Cerebellar cortex (tissue), 1 donor: ENCODE measurements at regions not wholly inside any gene's neighbourhood (a gene's known extent, or its start where the extent isn't known, plus 50 kb on each side); places are given as distances from the start of the nearest gene placed in this dataset.

Experiments
- DNase-seq: peaks from one replicate; pipeline ENCODE4 v3.0.0-alpha.2; 2015; ENCODE audit warnings: low spot score

DNA sequence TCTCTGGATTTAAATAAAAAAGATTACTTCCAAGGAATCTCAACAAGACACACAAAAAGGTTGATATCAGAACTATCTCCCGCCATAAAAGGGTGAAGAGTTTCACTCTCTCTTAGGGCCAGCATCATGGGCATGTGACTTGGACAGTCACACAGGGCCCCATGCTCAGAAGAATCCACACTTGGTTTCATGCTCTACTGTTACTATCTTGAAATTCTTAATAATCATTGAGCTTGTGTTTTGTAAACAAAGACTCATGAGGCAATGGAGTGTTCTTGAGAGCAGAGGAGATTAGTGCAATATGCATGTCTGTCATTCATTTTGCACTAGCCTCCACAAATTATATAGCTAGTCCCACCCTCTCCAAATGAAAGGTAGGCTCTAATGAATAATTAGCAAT lies 58.4 kb downstream of the HMHB1 start:
- DNase-seq, result no peak

DNA sequence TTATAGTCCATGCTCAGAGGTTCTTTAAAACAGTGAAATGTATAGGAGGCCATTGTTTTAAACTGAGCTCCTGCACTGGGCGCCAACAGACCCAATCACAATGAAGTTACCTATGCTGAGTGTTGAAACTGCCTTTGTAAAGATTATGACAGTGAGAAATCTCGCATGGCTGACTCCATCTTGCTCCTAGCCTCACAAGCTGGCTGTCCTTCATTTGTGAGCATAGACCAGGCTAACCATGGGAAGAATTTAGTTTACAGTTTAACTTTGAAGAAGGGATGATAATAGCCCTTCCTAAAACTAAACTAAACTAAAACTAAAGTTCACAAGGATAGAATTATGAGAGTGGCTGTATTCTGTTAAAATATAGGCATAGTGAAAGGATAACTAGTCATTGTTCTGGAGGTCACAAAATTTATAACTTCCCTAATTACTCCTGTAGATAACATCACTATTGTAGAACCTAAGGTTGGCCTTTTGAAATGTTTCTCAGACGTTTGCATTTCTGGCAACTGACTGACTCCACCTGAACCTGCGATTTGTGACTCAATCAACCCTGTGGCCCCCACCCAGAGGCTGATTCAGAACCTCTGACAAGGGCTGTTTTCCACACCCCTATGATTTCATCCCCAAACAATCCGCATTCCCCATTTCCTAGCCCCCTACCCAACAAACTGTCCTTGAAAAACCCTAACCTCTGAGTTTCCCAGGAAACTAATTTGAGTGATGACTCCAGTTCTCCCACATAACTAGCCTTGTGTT lies 59.1 kb downstream of the HMHB1 start:
- no peak for DNase-seq

DNA sequence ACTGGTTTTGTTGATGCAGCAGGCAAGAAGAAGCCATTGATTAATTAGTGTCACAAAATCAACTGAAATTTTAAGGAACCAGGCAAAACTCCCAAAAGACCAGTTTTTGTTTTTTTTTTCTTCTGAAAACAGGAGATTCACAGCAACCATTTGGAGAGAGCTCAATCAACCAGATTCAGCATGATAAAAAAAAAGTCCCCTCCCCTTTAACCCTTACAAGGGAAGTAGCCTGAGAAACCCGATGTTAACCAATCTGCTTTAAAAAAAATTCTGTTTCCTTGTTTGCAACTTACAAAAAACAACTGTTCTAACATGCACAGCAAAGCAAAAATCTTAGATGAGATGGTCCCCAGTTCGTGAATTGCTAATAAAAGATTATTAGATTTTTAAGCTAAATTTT lies 59.7 kb downstream of the HMHB1 start:
- no peak for DNase-seq

DNA sequence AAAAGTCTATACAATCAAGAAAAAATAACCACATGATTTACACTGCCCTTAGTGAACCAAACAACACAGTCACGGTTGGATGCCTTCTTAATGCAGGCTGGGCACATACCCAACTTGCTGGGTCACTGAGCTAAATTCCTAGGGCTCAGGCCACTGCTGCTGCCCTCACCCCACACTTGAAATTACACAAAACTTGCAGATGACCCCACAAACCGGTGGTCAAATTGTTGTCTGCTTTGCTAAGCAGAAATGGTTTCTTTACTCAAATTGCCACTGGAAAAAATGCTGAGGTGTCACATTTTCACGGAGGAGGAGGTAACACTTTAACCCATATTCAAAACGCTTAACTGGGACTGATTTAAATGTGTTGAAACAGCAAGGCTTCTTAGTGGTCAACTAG lies 62.4 kb downstream of the HMHB1 start:
- DNase-seq, result peak; percentile 14

DNA sequence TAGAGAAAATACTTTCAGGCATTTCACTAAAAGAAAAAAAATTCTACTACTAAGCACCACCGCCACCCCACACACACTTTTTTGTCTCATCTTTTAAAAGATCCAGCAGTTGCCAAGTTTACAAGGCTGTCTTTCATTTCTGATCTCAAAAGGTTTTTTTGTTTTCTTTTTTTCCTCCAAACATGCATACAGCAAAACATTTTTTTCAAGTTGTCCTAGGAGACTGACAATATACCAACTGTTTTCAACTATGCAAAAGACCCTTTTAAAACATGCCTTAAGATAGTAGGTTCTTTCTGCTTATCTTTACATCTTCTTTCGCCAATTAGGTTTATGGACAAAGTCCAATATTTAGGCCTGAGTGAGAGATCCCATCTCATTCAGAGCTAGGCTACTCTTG lies 65.2 kb downstream of the HMHB1 start:
- no peak for DNase-seq

DNA sequence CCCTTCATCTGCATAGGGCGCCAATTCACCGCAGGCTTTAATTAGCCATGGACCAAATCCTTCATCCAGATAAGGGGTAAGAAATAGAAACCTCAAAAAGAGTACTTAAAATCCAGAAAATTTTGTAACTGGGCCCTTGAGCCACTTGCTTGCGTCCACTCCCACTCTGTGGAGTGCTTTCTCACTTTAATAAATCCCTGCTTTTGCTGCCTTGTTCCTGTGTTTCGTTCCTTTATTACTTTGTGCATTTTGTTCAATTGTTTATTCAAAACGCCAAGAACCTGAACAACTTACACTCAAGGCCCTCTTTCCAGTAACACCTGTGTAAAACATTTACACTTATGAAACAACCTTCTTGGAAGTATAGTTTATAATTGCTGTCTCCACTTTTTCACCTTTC lies 66.5 kb downstream of the HMHB1 start:
- no peak for DNase-seq

DNA sequence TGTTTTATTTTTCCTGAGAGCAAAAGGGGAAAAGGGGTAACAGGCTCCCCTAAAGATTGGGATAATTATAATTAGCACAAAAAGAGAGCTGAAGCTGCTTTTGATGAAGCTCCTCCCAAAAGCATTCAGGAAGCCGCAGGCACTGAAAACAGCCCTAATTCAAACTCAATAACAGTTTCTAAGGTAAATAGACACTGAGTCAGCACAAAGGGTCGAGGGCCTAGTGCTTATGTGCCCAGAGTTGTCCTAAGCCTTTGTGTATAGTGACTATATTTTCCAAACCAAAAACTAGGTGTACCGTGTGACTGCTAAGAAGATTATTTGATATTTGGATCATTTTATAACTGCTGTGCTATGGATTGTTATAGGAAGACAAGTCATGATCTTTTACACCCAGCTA lies 67.7 kb downstream of the HMHB1 start:
- DNase-seq, result no peak

DNA sequence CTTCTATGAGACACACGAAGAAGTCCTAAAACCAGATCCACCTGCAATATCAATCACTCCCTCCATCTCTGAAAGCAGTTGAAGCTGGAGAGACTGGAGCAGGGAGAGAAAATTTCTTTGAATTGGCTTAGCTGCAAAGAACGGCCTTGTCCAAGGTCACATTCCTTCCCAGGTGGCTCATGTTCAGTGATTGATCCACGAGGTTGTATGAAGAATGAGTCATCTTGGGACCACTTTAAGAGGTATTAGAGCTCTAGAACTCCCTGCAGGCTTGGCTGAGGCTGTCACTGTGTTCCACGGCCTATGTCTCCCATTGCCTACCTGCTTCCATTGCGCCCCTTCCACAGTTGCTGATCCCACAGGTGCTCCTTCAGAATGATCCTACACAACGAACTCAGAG lies 68.2 kb downstream of the HMHB1 start:
- no peak for DNase-seq

DNA sequence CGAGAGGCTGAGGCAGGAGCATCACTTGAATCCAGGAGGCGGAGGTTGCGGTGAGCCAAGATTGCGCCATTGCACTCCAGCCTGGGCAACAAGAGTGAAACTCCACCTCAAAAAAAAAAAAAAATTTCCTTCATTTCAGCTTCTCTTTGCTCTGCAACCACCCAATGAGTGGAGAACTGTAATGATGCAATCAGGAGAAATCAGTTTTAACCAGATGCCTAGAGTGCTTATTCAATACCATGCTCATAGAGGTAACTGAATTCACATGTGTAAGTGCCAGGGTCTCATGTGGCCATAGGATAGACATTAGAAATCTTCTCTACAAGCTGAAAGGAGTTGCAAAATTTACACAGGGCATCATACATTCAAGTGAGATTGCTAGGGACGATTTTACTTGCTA lies 70.6 kb downstream of the HMHB1 start:
- DNase-seq, result no peak

DNA sequence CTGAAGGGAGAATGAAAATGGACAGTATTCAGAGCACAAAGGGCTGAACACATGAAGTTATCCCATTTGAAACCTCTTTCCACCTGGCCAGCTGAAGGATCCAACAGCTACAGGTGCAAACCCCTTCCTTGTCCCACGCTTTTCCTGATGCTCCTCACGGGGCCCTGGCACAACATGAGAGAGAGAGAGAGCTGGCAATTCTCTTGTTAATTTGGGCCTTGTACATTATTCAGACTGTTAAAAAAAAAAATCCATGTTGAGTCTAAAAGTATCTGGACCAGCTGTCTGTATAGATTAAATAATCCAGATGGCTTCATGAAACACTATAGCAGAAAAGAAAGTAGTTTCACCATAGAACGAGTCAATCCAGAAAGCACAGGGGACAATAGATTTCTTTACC lies 74.1 kb downstream of the HMHB1 start:
- DNase-seq, result no peak

DNA sequence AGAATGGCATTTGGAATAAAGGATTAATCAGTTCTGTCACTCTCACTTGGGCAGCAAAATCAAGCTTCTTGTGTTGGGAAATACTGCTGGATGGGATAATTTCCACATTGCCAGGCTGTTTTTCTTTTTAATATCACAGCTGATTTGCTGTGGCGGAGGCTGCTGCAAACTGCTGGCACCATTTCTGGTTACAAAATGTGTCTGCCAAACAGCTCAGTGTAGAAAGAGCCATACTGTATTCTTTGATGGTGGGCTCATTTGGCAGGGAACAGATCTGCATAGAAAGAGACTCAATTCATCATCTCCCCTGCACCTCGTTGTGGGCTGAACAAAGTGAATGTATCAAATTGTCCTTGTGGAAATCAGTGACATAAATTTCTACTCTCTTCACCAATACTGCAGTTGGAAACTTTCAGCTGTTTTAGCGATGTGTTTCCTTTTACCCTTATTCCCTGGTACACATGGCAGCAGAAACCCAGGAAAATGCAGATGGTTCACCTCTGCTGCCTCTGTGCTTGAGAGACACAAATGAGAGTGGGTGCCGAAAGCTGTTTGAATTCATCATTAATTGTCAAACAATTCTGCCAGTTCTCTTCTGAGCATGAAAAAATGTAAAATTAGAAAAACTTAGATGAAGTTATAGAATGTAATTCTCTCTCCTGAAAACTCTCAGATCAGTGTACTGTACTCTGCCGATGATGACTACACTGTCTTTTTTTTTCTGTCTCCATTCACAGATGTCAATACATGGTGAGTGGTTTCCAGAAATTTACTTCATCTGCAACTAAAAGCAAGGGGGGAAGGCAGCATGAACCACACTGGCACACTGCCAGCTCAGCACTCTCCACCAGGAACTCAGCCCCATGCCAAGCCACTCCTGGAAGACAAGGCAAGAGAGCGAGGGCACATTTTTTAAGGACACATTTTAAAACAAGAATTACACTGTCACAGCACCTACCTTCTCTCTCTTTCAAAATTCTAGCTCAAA lies 75.0 kb downstream of the HMHB1 start:
- peak; percentile 2 for DNase-seq

DNA sequence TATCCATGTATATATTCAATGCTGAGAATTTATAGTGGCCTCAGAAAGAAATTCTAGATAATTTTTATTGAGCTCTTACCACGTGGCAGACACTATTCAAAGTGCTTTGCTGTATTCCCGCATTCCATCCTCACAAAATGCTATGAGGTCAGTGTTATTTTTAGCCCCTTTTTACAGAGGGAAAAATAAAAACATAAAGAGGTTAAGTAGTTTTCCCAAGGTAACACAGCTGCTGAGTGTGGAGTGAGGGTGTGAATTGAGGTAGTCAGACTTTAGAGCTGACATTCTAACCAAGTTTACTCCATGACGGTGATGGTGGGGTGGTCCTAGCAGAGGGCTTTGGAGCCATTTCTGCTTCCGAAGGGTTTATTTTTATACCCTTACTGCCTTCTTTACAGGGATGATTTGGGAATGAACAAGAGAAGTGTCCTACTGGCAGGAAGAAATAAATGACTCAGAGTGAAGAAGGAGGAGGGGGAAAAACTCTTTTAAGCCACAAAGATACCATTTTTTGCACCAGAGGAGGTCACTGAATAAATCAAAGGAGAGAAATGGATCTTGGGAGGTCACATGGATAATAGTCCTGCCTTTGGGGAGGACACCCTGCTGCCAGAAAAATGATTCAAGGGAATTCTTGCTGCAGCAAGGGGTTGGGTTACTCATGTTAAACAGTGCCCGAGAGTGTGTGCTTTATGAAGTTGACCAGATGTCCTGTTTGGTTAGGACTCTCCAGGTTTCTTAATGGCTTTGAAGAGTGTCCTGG lies 76.1 kb downstream of the HMHB1 start:
- DNase-seq, result no peak

DNA sequence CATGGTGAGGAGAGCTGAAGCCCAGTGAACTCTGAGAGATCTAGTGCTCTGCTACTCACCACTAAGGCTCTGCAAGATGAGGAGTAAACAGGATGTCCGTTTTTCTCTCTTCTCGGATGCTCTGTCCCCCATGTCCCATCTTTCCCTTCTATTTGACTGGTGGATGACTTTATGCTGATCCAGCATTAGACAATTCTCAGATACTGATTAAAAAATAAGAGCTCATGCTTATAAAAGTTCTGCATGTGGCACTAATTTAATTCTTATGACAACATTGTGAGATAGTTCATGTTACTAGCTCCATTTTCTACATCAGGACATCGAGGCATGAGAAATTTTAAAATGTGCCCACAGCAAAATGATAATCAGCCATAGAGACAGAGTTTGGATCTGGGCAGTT lies 77.0 kb downstream of the HMHB1 start:
- DNase-seq, result no peak

DNA sequence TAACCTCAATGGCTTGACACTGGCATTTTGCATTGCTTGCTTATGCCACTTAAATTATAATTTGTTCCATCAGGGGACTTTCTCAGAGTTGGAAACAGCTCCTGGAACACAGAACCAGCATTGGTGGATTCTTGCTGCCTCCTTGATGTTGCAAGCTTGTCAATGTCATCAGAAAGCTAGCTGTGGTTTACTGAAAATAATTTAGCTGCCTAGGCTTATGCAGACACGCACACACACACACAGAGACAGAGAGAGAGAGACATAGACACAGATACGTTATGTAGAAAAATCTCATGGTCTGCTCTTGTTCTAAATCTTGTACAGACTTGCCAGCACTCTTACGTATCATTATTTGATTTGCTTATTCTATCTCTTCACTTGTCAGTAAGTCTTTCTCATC lies 78.0 kb downstream of the HMHB1 start:
- no peak for DNase-seq

DNA sequence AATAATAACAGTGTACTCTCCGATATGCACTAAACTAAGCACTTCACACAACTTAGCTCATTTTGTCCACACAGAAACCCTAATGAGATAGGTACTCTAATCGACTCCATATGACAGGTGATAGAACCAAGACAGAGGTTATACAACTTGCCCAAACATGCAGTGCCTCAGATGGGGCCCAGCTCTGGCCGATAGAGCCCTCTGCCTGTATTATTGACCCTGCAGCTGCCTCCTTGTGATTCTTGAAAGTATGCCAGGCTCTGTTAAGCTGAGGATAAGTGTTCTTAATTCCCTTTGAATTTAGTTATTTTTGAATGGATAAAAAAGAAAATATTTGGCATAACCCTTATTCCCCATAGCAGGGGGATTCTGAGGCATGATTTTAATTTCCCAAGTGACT lies 78.5 kb downstream of the HMHB1 start:
- DNase-seq, result no peak

DNA sequence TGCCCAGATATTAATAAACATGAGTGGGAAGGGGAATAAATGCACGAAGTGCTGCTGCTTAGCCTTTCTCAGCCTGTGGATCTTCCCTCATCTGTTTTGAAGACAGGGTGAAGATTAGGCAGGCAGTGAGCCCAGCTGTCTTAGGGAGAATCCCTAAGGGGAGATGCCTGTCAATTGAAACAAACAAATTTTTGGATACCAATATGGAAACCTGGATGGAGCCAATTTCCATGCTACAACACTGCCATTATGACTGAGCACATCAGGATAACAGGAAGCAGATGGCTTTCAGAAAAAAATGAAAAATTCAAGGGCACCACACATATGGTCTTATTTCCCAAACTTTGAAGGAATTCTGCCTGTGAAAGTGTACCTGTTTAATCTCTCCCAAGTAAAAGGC lies 80.3 kb downstream of the HMHB1 start:
- no peak for DNase-seq

DNA sequence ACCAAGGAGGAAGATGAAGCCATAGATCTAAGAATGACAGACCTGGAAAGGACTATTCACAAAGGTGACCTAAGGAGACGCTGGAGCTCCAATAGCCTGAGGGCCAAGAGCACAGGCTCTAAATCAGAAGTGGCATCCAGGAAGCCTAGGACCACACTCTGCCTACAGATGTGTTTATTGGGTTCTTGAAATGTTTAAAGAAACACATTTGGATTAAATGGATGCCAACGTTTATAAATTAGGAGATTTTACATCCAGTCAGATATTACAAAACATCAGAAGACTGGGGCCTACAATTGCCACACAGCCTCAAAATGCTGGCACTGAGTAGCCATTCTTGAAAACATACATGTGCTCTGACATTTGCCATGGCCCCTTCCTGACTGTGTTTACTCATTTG lies 80.9 kb downstream of the HMHB1 start:
- no peak for DNase-seq

DNA sequence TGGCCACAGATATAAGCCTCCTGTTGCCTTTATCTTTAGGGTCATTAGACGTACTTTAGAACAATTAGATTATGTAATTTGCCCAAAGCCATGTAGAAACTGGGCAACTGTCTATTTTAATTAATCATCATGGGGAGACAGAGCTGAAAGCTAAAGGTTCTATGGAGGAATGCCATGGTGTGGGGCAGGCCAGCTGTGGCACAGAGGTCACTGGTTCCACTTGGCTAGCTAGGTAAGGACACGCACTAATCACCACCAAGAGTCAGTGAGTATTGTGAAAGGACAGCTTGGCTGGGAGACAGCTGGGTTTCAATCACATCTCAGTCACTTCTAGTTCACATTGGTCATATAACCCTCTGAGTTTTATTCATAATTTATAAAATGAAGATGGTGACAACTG lies 81.7 kb downstream of the HMHB1 start:
- no peak for DNase-seq

DNA sequence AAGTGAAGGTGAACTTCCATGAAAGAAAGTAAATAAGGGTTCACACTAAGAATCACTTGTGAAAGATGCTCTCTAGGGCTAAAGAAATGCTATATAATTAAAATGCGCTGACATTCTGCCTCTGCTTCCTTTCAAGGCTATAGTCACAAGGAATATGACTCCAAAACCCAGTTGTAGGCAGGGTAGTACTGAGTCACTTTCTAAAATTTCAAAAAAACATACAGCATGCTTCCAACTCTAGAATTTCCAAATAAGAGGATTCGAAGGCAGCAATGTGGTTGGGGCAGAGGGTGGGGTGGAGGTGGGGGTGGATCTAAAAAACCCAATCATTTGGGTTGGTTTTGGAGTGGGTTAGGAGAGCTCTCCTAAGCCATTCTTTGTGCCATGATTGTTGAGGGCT lies 84.6 kb downstream of the HMHB1 start:
- DNase-seq, result no peak

DNA sequence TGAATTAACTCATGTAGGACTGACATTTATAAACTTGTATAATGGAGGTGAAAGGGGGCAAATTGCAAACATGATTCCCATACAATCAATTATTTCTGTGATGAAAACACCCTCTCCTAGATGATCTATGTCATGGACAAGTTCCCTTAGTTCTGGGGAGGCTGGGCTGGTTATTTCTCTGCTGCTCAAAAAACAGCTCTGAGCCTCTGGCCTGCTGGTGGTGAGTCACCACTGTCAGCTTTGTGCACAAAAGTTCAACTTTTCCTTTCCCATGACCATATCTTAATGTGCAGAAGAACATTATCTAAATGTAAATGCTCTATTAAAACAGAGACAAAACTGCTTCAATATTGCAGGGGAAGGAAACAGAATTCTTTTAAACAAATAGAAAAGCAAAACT lies 85.0 kb downstream of the HMHB1 start:
- DNase-seq, result no peak

DNA sequence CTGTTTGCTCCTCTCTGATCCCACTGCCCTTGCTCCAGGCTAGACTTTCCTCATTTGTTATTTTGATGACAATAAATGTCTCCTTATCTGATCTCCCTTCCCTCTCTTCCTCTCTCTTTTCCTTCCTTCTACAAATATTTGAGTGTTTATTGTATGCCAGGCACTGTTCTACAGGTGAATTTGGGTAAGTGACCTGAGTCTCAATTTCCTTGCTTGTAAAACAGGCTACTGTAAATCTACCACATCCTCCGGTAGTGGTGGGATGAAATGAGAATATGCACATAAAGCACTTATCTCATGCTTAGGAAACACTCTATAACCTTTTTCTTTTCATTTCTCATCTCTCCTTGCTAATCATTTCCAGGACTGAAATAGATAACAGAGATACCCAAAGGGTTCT lies 86.4 kb downstream of the HMHB1 start:
- no peak for DNase-seq

DNA sequence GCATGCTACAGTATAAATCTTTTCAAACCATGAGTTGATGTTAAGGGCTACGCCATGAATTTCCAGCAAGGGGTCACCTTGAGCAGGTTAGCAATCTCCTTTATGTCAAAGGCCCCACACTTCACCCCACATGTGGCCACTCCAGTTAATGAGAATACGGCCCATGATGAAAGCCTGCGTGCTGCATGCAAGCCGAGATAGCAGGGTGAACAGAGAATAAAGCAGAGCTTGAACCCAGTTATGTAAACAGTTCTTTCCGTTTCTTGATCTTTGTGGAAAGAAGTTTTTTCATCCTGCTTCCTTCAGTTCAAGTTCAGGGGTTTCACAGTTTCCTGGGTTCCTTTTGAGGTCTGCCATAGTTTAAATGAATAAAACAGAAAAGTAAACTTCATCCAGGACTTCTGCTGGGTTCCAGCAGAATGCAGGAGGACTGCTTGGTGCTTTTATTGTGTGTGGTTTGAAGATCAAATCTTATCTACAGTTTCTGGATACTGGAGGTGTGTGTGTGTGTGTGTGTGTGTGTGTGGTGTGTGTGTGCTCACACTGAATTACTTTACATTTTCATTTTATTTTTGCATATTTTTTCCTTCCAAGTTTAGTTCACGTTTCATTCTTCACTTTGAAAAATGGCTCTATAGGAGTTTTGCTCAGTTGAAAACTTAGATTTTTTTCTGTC lies 87.1 kb downstream of the HMHB1 start:
- no peak for DNase-seq
